Activated CD4-positive, alpha-beta T cell treated with anti-CD3 and anti-CD28 coated beads, Interleukin-2, amount 10 ng/mL, durations not matched to agents 24 days and 14 days (primary cell): ENCODE measurements at regions not wholly inside any gene's neighbourhood (a gene's known extent, or its start where the extent isn't known, plus 50 kb on each side); places are given as distances from the start of the nearest gene placed in this dataset.

Experiments used
- DNase-seq: peaks from one replicate; pipeline ENCODE4 v3.0.0; 2022
- H3K27ac Mint-ChIP-seq: one replicate; pipeline ENCODE4 v1.8.0; 2022; ENCODE audit warnings: mild to moderate bottlenecking, mixed read lengths
- H3K27me3 Mint-ChIP-seq: one replicate; pipeline ENCODE4 v1.8.0; 2022; ENCODE audit warnings: mixed read lengths
- H3K36me3 Mint-ChIP-seq: one replicate; pipeline ENCODE4 v1.8.0; 2022; ENCODE audit warnings: low read depth, mild to moderate bottlenecking, mixed read lengths
- H3K4me1 Mint-ChIP-seq: one replicate; pipeline ENCODE4 v1.8.0; 2021; ENCODE audit warnings: mixed read lengths
- H3K4me3 Mint-ChIP-seq: one replicate; pipeline ENCODE4 v1.8.0; 2022; ENCODE audit warnings: mild to moderate bottlenecking, moderate library complexity, mixed read lengths
- H3K9me3 Mint-ChIP-seq: one replicate; pipeline ENCODE4 v1.8.0; 2021; ENCODE audit warnings: mixed read lengths
- intact Hi-C: fragments of 100-400 bp; cut with micrococcal nuclease; formaldehyde crosslinking; loops from one replicate; pipeline ENCODE4 v1.15.1; 2023

- no peaks in the 10 kb centered on the region for H3K4me1 Mint-ChIP-seq
- H3K27ac Mint-ChIP-seq: no peak overlapping the region
- H3K4me3 Mint-ChIP-seq: no peak overlapping the region
- H3K36me3 Mint-ChIP-seq: no peaks in the 10 kb centered on the region
- no peak for DNase-seq
- H3K9me3 Mint-ChIP-seq: no peaks in the 10 kb centered on the region
- H3K27me3 Mint-ChIP-seq: no peaks in the 10 kb centered on the region
- intact Hi-C loops: no loop called here
Measured at GRCh38 chr7:113825832-113826231, 93.0 kb downstream of the PPP1R3A start.

DNA sequence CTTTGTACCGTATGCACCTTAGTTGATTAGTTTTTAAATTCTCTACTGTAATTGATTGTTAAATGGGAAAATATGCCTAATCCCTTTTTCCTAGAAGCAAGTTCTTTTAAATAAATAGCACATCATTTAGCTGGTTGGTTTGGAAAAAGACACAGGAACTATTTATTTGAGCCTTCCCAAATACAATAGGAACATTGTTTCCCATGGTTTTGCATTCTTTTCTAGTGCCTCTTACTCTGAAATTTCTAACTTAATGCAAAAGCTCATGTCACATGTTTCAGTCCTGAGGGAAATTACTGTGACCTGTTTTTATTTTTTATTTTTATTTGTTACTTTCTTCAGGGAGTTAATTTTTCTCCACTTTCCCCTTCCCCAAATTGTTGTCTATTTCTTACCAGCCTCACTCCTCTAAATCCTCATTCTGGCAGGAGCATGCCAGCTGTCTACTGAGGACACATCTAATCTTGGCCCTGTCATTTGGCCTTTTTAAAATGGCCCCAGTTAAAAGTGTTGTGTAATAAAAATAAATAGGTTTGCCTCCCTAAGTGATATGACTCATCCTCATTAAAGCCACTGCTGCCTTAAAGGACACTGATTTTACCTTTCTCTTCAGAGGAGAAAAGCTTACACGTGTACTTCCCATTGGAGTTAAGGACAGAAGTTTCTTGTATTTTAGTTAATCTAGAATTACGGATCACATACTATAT, 94.5 kb downstream of the PPP1R3A start:
- no peak for DNase-seq
- Mint-ChIP-seq H3K9me3 (no peaks in the 10 kb centered on the region), H3K4me1 (no peaks in the 10 kb centered on the region), H3K27ac (no peak overlapping the region), H3K36me3 (no peaks in the 10 kb centered on the region), H3K4me3 (no peak overlapping the region), H3K27me3 (no peaks in the 10 kb centered on the region)
- intact Hi-C loops: no loop called here

DNA sequence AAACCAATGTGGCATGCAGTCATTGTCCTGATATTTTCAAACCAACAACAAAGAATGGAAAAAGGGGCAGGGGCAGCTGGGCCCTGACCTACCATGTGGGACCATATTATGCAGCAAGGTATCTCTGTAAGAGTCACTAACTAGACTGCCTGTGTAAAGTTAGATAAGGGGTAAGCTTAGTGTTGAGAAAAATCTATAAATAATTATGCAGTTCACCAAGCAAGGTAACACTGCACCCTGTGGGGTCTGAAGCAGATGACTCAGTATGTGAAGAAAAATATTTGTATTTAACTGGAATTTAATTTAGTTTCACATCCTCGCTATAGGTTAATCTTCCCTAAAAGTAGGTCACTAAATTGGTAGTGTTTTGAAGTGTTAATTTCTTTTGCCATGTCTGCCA, 99.3 kb downstream of the PPP1R3A start:
- H3K4me3 Mint-ChIP-seq: no peak overlapping the region
- H3K9me3 Mint-ChIP-seq: no peaks in the 10 kb centered on the region
- H3K4me1 Mint-ChIP-seq: no peaks in the 10 kb centered on the region
- DNase-seq: no peak
- no peaks in the 10 kb centered on the region for H3K36me3 Mint-ChIP-seq
- intact Hi-C loops: no loop called here
- no peaks in the 10 kb centered on the region for H3K27me3 Mint-ChIP-seq
- H3K27ac Mint-ChIP-seq: no peak overlapping the region

DNA sequence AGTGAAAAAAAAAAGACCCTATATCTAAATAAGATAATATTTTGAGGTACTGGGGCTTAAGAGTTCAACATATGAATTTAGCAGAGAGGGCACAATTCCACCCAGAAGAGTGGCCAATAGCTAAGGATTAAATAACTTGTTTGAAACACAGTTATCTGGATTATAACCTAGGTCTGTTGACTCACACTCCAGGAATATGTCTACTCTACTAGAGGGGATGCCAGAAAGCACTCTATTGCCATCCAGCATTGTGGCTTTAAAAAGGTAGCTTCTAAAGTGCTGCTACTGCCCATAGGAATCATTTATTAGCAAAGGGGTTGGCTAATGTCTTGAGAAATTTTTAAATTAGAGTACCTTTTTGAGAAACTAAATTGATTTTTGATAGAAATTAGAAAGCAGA, 102.2 kb downstream of the PPP1R3A start:
- Mint-ChIP-seq H3K9me3 (no peaks in the 10 kb centered on the region), H3K4me1 (no peaks in the 10 kb centered on the region), H3K27ac (no peak overlapping the region), H3K4me3 (no peak overlapping the region), H3K27me3 (no peaks in the 10 kb centered on the region), H3K36me3 (no peaks in the 10 kb centered on the region)
- intact Hi-C loops: no loop called here
- no peak for DNase-seq

- Mint-ChIP-seq H3K36me3 (no peaks in the 10 kb centered on the region), H3K27me3 (no peaks in the 10 kb centered on the region), H3K4me1 (no peaks in the 10 kb centered on the region), H3K4me3 (no peak overlapping the region), H3K9me3 (no peaks in the 10 kb centered on the region), H3K27ac (no peak overlapping the region)
- intact Hi-C loops: no loop called here
- DNase-seq: no peak
Measured at GRCh38 chr7:113813471-113813870, 105.3 kb downstream of the PPP1R3A start.

DNA sequence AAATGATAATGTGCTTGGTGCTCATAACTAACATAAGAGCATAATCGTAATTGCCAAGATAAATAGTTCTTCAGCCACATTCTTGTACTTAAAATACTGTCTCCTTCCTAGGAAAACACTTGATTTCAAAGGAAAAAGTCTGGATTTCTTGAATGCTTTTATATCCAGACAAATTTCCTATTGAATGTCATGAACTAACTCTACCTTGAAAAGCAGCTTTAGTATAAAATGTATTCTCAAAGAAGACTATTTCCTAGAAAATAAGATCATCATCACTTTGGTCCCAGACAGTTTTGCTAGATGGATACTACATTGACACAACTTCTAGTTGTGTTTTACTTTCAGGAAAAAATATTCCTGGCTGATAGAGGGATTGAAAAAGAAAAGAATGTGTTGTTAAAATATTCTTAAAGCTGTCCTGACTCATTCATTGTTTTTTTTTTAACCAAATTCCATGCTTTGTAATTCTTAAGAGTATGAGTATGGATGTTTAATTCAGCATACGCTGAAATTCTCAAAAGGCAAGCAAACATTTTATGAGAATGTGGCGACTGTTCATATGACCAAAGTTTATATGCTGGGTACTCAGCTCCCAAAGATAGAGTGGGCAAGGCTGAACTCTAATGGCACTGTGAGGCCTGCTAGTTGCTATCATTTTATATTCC, 106.1 kb downstream of the PPP1R3A start:
- Mint-ChIP-seq H3K4me3 (no peak overlapping the region), H3K27ac (no peak overlapping the region), H3K36me3 (no peaks in the 10 kb centered on the region), H3K27me3 (no peaks in the 10 kb centered on the region), H3K9me3 (no peaks in the 10 kb centered on the region), H3K4me1 (no peaks in the 10 kb centered on the region)
- intact Hi-C loops: no loop called here
- DNase-seq: no peak

GRCh38 chr7:113810080-113810744, 108.6 kb downstream of the PPP1R3A start:
- Mint-ChIP-seq H3K27me3 (no peaks in the 10 kb centered on the region), H3K27ac (no peak overlapping the region), H3K36me3 (no peaks in the 10 kb centered on the region), H3K4me1 (no peaks in the 10 kb centered on the region), H3K4me3 (no peak overlapping the region), H3K9me3 (no peaks in the 10 kb centered on the region)
- no peak for DNase-seq
- intact Hi-C loops: no loop called here

GRCh38 chr7:113809581-113809980, 109.2 kb downstream of the PPP1R3A start:
- Mint-ChIP-seq H3K27me3 (no peaks in the 10 kb centered on the region), H3K9me3 (no peaks in the 10 kb centered on the region), H3K4me1 (no peaks in the 10 kb centered on the region), H3K36me3 (no peaks in the 10 kb centered on the region), H3K4me3 (no peak overlapping the region), H3K27ac (no peak overlapping the region)
- intact Hi-C loops: no loop called here
- no peak for DNase-seq

DNA sequence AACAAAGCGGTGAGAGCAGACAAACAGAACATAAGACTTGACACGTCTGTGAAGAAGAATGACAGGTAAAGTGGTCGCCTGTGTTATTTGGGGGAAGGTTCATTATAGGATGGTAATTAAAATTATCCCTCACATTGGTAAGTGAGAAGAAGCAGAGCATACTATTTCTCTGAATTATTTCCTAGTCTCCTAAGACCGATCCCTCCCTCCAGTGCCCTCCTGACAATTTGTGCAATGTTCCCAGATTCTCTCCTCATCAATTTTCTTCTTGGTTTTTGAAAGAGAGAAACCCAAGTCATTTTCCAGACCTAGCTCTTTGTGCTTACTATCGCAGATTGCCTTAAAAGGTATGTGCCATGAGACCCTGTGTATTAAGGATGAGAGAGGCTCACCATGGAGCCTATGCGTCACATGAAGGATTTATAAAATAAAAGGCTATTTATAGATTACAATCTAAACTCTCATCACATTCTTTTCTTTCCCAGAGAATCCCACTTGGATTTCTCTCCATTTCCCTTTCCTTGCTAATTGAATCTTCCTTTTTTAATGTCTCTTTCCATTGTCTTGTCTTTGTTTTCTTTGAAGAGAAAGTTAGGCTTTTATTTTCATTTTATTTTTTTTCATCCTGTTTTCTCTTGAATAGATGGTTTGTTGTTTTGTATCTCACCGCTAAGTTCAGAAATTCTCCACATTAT, 112.0 kb downstream of the PPP1R3A start:
- Mint-ChIP-seq H3K27me3 (no peaks in the 10 kb centered on the region), H3K36me3 (no peaks in the 10 kb centered on the region), H3K27ac (no peak overlapping the region), H3K9me3 (no peaks in the 10 kb centered on the region), H3K4me1 (no peaks in the 10 kb centered on the region), H3K4me3 (no peak overlapping the region)
- intact Hi-C loops: no loop called here
- DNase-seq: no peak

GRCh38 chr7:113805976-113806375, 112.8 kb downstream of the PPP1R3A start:
- no peak overlapping the region for H3K27ac Mint-ChIP-seq
- intact Hi-C loops: no loop called here
- no peak overlapping the region for H3K4me3 Mint-ChIP-seq
- no peaks in the 10 kb centered on the region for H3K9me3 Mint-ChIP-seq
- H3K27me3 Mint-ChIP-seq: no peaks in the 10 kb centered on the region
- H3K36me3 Mint-ChIP-seq: no peaks in the 10 kb centered on the region
- DNase-seq: no peak
- H3K4me1 Mint-ChIP-seq: no peaks in the 10 kb centered on the region

DNA sequence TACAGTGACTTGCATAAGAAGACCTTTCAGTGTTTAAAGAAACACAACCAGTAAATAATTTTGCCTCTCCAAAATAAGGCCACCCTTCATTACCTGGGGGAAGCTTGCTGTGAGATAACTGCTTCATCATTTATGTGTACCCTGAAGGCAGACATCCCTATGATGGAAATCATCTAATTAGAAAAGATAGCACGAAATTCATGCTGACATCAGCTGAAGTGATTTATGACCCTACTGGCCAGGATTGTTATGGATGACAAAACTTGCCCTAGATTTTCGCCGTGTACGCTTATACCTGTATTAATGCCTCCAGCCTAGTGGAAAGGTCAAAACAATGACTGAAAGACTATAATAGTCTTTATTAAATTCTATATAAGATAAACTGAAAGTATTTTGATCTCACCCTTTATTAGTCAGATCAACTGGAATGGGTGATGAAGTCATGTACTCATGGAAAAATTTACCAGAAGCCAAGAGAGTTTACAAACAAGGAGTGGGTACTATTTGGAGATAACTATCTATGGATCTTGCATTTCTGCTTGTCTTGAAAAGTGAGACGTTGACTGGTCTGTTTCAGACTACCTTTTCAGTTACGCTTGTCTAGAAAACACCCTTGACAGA, 114.2 kb downstream of the PPP1R3A start:
- H3K36me3 Mint-ChIP-seq: no peaks in the 10 kb centered on the region
- no peak overlapping the region for H3K27ac Mint-ChIP-seq
- H3K9me3 Mint-ChIP-seq: no peaks in the 10 kb centered on the region
- DNase-seq: no peak
- H3K4me1 Mint-ChIP-seq: no peaks in the 10 kb centered on the region
- H3K4me3 Mint-ChIP-seq: no peak overlapping the region
- H3K27me3 Mint-ChIP-seq: no peaks in the 10 kb centered on the region
- intact Hi-C loops: no loop called here

DNA sequence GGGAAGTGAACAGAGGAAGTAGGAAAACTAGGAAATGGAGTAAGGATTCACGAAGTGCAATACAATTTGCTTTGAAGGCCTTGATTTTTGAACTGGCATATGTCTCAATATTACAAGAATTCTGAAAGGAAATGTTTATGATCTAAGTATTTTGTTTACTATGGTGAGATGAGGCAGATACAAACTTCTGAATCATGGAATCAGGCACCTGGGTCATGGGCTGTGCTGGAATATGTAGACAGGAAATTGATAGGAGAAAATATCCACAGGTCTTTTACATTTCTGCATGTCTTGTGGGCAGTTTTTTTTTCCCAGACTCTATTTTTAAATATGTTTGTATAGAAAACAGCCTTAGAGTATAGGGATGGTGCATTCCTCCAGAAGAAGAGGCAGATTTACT, 117.1 kb downstream of the PPP1R3A start:
- no peak for DNase-seq
- intact Hi-C loops: no loop called here
- H3K4me3 Mint-ChIP-seq: no peak overlapping the region
- no peaks in the 10 kb centered on the region for H3K27me3 Mint-ChIP-seq
- H3K36me3 Mint-ChIP-seq: no peaks in the 10 kb centered on the region
- no peaks in the 10 kb centered on the region for H3K4me1 Mint-ChIP-seq
- no peaks in the 10 kb centered on the region for H3K9me3 Mint-ChIP-seq
- no peak overlapping the region for H3K27ac Mint-ChIP-seq

DNA sequence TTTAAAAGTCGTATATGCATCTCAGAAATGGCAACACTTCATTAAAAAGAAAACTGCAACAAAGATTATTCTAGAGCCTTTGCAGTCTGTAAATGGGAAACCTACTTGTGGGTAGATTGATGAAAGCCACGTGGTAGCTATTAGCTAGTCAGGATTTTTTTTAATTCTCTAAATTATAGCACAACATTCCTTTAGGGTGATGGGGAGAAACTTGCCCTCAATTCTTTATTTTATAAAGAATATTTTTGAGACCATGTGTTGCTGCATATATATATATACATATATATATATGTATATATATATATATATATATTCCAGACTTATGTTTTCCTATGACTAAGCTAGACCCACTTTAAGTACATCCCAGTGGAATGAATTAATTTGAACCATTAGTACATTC, 118.0 kb downstream of the PPP1R3A start:
- Mint-ChIP-seq H3K27me3 (no peaks in the 10 kb centered on the region), H3K9me3 (no peaks in the 10 kb centered on the region), H3K36me3 (no peaks in the 10 kb centered on the region), H3K27ac (no peak overlapping the region), H3K4me3 (no peak overlapping the region), H3K4me1 (no peaks in the 10 kb centered on the region)
- intact Hi-C loops: no loop called here
- DNase-seq: no peak

DNA sequence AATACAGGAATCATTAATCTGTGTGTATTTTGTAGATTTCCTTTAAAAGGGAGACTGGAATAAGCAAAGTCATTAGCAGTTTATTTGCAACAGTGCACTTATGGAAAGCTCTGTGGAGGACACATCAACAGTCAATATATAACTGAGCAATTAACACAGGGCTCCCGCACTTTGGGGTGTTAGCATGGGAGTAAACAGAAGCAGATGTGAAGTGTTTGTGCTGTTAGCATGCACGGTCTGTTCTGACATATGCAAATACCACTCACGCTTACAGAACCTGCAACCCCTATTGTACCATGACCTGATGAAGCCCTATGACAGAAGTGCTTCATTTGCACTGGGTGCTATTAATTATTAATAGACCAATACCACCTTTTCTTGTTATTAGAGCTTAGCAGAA, 118.9 kb downstream of the PPP1R3A start:
- no peak for DNase-seq
- Mint-ChIP-seq H3K27ac (no peak overlapping the region), H3K4me1 (no peaks in the 10 kb centered on the region), H3K4me3 (no peak overlapping the region), H3K9me3 (no peaks in the 10 kb centered on the region), H3K27me3 (no peaks in the 10 kb centered on the region), H3K36me3 (no peaks in the 10 kb centered on the region)
- intact Hi-C loops: no loop called here
